ENCODE measurements at regions not wholly inside any gene's neighbourhood (a gene's known extent, or its start where the extent isn't known, plus 50 kb on each side); places are given as distances from the start of the nearest gene placed in this dataset.

DNA sequence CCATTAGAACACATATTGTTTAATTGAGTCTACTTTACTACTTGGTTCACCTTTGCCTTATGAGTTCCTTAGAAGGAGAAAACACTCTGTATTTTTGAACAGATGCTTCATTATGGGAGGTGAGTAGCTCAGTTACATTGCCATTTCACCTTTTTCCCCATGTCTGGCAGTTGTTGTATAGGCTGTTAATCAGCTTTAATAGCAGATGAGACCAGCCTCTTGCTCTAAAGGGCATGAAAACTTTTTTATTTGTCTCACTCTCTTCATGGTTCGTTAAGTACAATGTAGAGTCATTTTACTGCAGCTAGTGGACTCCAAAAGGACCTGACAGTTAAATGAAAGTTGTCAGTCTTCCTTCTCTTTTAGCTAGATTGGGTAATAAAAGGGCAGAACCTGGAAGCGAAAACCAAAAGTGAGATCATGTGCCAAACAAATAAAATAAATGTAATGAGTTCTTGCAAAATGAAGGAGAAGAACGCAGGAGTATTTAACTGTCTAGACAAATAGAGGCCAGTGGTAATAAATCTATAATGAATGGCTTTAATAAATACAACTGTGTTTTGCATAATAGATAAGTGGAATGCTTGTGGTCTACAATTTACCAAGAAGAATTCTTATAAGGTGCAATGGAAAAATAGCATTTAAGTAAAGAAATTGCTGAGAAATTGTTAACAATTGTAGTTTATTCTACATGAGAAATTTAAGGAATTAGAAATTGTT lies 180.0 kb upstream of the NEGR1 start:
- H3K79me2 ChIP-seq (ENCODE audit: insufficient read depth, low read length): no peaks in the 10 kb centered on the region
- no peaks in the 10 kb centered on the region for H3K9me2 ChIP-seq (ENCODE audit: low read depth, low read length)
- no peaks in the 10 kb centered on the region for H3K36me3 ChIP-seq (ENCODE audit: insufficient read depth, low read length)
- no peaks in the 10 kb centered on the region for H3K4me1 ChIP-seq (ENCODE audit: insufficient read depth, low read length, severe bottlenecking)
- H3K27ac ChIP-seq (ENCODE audit: low read depth, low read length, poor library complexity, severe bottlenecking): no peak overlapping the region
- no peaks in the 10 kb centered on the region for H4K20me1 ChIP-seq (ENCODE audit: insufficient read depth, low read length)
- H3K4me3 ChIP-seq (ENCODE audit: low read depth, low read length, poor library complexity, severe bottlenecking): no peak overlapping the region
- no peaks in the 10 kb centered on the region for H3F3A ChIP-seq (ENCODE audit: insufficient read depth, low read length)
- no peak overlapping the region for H3K4me2 ChIP-seq (ENCODE audit: low read length)
- H3K9ac ChIP-seq (ENCODE audit: low read length): no peak overlapping the region
- H3K9me3 ChIP-seq (ENCODE audit: low read length): no peaks in the 10 kb centered on the region
- H3K27me3 ChIP-seq (ENCODE audit: insufficient read depth, low read length): no peaks in the 10 kb centered on the region
- H2AFZ ChIP-seq (ENCODE audit: low read length): no peak overlapping the region
- no peak for TF ChIP-seq EZH2 (IDR thresholded peaks at IDR 0.05; ENCODE audit: borderline replicate concordance, low read length)
- TF ChIP-seq, protein P1, sequence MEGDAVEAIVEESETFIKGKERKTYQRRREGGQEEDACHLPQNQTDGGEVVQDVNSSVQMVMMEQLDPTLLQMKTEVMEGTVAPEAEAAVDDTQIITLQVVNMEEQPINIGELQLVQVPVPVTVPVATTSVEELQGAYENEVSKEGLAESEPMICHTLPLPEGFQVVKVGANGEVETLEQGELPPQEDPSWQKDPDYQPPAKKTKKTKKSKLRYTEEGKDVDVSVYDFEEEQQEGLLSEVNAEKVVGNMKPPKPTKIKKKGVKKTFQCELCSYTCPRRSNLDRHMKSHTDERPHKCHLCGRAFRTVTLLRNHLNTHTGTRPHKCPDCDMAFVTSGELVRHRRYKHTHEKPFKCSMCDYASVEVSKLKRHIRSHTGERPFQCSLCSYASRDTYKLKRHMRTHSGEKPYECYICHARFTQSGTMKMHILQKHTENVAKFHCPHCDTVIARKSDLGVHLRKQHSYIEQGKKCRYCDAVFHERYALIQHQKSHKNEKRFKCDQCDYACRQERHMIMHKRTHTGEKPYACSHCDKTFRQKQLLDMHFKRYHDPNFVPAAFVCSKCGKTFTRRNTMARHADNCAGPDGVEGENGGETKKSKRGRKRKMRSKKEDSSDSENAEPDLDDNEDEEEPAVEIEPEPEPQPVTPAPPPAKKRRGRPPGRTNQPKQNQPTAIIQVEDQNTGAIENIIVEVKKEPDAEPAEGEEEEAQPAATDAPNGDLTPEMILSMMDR (IDR thresholded peaks at IDR 0.05; ENCODE audit: low read length): no peak

DNA sequence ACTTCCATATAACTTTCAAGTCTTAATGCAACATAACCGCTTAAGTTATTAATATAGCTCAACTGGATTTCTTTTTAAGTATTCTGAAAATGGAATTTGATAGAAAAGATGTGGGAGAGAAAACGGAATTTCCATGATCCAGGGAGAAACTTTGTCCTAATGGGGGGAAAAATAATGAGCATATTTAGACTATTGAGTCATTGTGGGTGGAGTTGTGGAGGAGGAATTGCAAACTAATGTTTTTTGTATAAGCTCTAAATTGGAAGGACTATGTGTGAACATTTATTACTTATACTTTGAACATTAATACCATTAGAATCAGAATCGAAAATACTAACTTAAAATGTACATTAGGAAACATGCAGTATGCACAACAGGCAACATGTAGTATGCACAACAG lies 159.9 kb upstream of the NEGR1 start:
- Histone ChIP-seq H2AFZ (ENCODE audit: low read length) (no peak overlapping the region), H3K79me2 (ENCODE audit: insufficient read depth, low read length) (no peaks in the 10 kb centered on the region), H3K9me2 (ENCODE audit: low read depth, low read length) (no peaks in the 10 kb centered on the region), H3K36me3 (ENCODE audit: insufficient read depth, low read length) (no peaks in the 10 kb centered on the region), H3K27me3 (ENCODE audit: insufficient read depth, low read length) (no peaks in the 10 kb centered on the region), H3K4me2 (ENCODE audit: low read length) (no peak overlapping the region), H4K20me1 (ENCODE audit: insufficient read depth, low read length) (no peaks in the 10 kb centered on the region), H3K9ac (ENCODE audit: low read length) (no peak overlapping the region), H3K9me3 (ENCODE audit: low read length) (no peaks in the 10 kb centered on the region), H3F3A (ENCODE audit: insufficient read depth, low read length) (no peaks in the 10 kb centered on the region), H3K4me3 (ENCODE audit: low read depth, low read length, poor library complexity, severe bottlenecking) (no peak overlapping the region), H3K4me1 (ENCODE audit: insufficient read depth, low read length, severe bottlenecking) (no peaks in the 10 kb centered on the region), H3K27ac (ENCODE audit: low read depth, low read length, poor library complexity, severe bottlenecking) (no peak overlapping the region)
- TF ChIP-seq, protein P1 (IDR thresholded peaks at IDR 0.05; ENCODE audit: low read length): no peak
- TF ChIP-seq EZH2 (IDR thresholded peaks at IDR 0.05; ENCODE audit: borderline replicate concordance, low read length): no peak

DNA sequence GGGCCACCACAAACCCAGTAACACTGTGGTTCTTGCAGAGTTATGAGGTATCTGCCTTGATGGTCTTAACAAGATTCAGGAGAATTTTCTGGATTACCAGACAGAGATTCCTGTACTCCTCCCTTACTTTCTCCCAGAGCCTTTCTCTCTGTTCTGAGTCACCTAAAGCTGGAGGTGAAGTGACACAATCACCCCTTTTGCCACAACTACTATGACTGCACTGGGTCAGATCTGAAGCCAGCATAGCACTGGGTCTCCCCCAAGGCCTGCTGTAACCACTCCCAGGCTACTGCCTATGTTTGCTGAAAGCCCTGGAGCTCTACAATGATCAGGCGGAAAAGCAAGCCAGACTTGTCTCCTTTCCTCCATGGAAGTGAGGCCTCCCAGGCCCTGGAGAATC lies 156.7 kb upstream of the NEGR1 start:
- no peaks in the 10 kb centered on the region for H3K36me3 ChIP-seq (ENCODE audit: insufficient read depth, low read length)
- no peak overlapping the region for H2AFZ ChIP-seq (ENCODE audit: low read length)
- H3K9me2 ChIP-seq (ENCODE audit: low read depth, low read length): no peaks in the 10 kb centered on the region
- no peaks in the 10 kb centered on the region for H3K79me2 ChIP-seq (ENCODE audit: insufficient read depth, low read length)
- H3K9ac ChIP-seq (ENCODE audit: low read length): no peak overlapping the region
- H4K20me1 ChIP-seq (ENCODE audit: insufficient read depth, low read length): no peaks in the 10 kb centered on the region
- H3K4me2 ChIP-seq (ENCODE audit: low read length): no peak overlapping the region
- TF ChIP-seq EZH2 (IDR thresholded peaks at IDR 0.05; ENCODE audit: borderline replicate concordance, low read length): no peak
- TF ChIP-seq, protein P1 (IDR thresholded peaks at IDR 0.05; ENCODE audit: low read length): no peak
- H3K27ac ChIP-seq (ENCODE audit: low read depth, low read length, poor library complexity, severe bottlenecking): no peak overlapping the region
- no peaks in the 10 kb centered on the region for H3F3A ChIP-seq (ENCODE audit: insufficient read depth, low read length)
- H3K9me3 ChIP-seq (ENCODE audit: low read length): no peaks in the 10 kb centered on the region
- no peak overlapping the region for H3K4me3 ChIP-seq (ENCODE audit: low read depth, low read length, poor library complexity, severe bottlenecking)
- H3K4me1 ChIP-seq (ENCODE audit: insufficient read depth, low read length, severe bottlenecking): no peaks in the 10 kb centered on the region
- no peaks in the 10 kb centered on the region for H3K27me3 ChIP-seq (ENCODE audit: insufficient read depth, low read length)

Measured in OCI-LY1 (cell line).